Endothelial cell of umbilical vein (primary cell): ENCODE measurements at regions not wholly inside any gene's neighbourhood (a gene's known extent, or its start where the extent isn't known, plus 50 kb on each side); places are given as distances from the start of the nearest gene placed in this dataset.
A peak's percentile ranks its signal among the peaks of the same experiment; 100 is the strongest.

Experiments used
- BruUV-seq: library from RNA; stranded (reverse); fragments of 400-500 nt; replicated peaks from 2 replicates; lab custom pipeline; 2021; lab: Mats Ljungman, UMichigan
- CTCF ChIA-PET: fragments of 300-600, 350-600 bp; sonication (Branson Sonifier 250); formaldehyde crosslinking; loops from one replicate; lab custom pipeline; 2021; ENCODE audit warnings: antibody characterized with exemption, inconsistent platforms; lab: Charles Lee
- POLR2A ChIA-PET: fragments of 300-600, 350-600 bp; sonication (Branson Sonifier 250); formaldehyde crosslinking; loops from one replicate; lab custom pipeline; 2021; ENCODE audit warnings: antibody characterized with exemption, inconsistent platforms; lab: Charles Lee
- DNase-seq: peaks from one replicate; pipeline ENCODE4 v3.0.0-alpha.2; 2011; ENCODE audit warnings: low read depth, low spot score
- FAIRE-seq: peaks from 2 replicates; lab custom pipeline; 2011; peaks lifted over from hg19 to GRCh38; lab: Jason Lieb, UNC
- H2AFZ ChIP-seq: 2 replicates; pipeline ENCODE4 v1.6.0; 2012; ENCODE audit warnings: low read depth, low read length, control low read depth, inconsistent platforms
- H3K27ac ChIP-seq: 2 replicates; pipeline ENCODE4 v1.5.1; 2011; ENCODE audit warnings: low read depth, mild to moderate bottlenecking, control low read depth, low read length, moderate library complexity; ENCODE audit not compliant: insufficient read depth
- H3K27me3 ChIP-seq, 2 experiments: 2 replicates each; pipeline versions ENCODE4 v1.6.0 to v1.6.1; 2011; ENCODE audit warnings: low read length in 2 of 2, mixed read lengths in 1 of 2; ENCODE audit not compliant: control insufficient read depth in 2 of 2, insufficient read depth in 2 of 2
- H3K36me3 ChIP-seq, 2 experiments: 2 replicates in 1 of 2; 3 replicates in 1 of 2; pipeline ENCODE4 v1.5.1; 2011; ENCODE audit warnings: low read length in 2 of 2, mild to moderate bottlenecking in 1 of 2, moderate library complexity in 1 of 2; ENCODE audit not compliant: control insufficient read depth in 2 of 2, insufficient read depth in 2 of 2; ENCODE audit errors: extremely low read depth in 1 of 2
- H3K4me1 ChIP-seq: 3 replicates; pipeline ENCODE4 v1.5.1; 2011; ENCODE audit warnings: mild to moderate bottlenecking, low read length; ENCODE audit not compliant: control insufficient read depth, insufficient read depth; ENCODE audit errors: extremely low read depth
- H3K4me2 ChIP-seq: 2 replicates; pipeline ENCODE4 v1.6.1; 2011; ENCODE audit warnings: low read length, control low read depth, mixed read lengths; ENCODE audit not compliant: insufficient read depth
- H3K4me3 ChIP-seq, 3 experiments: fragments of 200-600 bp in 1 of 3; sonication (generic), shearing (Covaris generic) in 1 of 3; replicated peaks in 1 of 3; 2 replicates each; pipeline ENCODE4 v1.5.1; 2011 to 2016; ENCODE audit warnings: control low read depth in 3 of 3, low read length in 3 of 3, mild to moderate bottlenecking in 2 of 3, inconsistent platforms in 1 of 3, low read depth in 1 of 3, moderate library complexity in 1 of 3; ENCODE audit not compliant: insufficient read depth in 1 of 3
- H3K79me2 ChIP-seq: 2 replicates; pipeline ENCODE4 v1.6.0; 2012; ENCODE audit warnings: low read length, inconsistent platforms; ENCODE audit not compliant: control insufficient read depth, insufficient read depth
- H3K9ac ChIP-seq: replicated peaks from 2 replicates; pipeline ENCODE3; 2011; ENCODE audit warnings: low read length, control low read depth; ENCODE audit not compliant: insufficient read depth; ENCODE audit errors: extremely low read depth
- H3K9me1 ChIP-seq: replicated peaks from 3 replicates; pipeline ENCODE4 v1.6.0; 2011; ENCODE audit warnings: mild to moderate bottlenecking, low read length; ENCODE audit not compliant: control insufficient read depth, insufficient read depth; ENCODE audit errors: extremely low read depth
- H3K9me3 ChIP-seq: replicated peaks from 2 replicates; pipeline ENCODE4 v1.5.1; 2012; ENCODE audit warnings: low read length, inconsistent platforms; ENCODE audit not compliant: control insufficient read depth, insufficient read depth
- H4K20me1 ChIP-seq: replicated peaks from 2 replicates; pipeline ENCODE3; 2011; ENCODE audit warnings: mild to moderate bottlenecking, low read length; ENCODE audit not compliant: control insufficient read depth, insufficient read depth; ENCODE audit errors: extremely low read depth
- EZH2 ChIP-seq: IDR thresholded peaks from 2 replicates; pipeline ENCODE4 v1.6.1; 2012; ENCODE audit warnings: borderline replicate concordance, low read depth, mild to moderate bottlenecking, moderate library complexity, low read length, inconsistent platforms; ENCODE audit not compliant: severe bottlenecking
- FOS ChIP-seq: IDR thresholded peaks from 2 replicates; pipeline ENCODE4 v1.6.1; 2011; ENCODE audit warnings: mild to moderate bottlenecking, low read length, moderate library complexity, borderline replicate concordance; ENCODE audit not compliant: insufficient read depth
- GATA2 ChIP-seq: IDR thresholded peaks from 2 replicates; pipeline ENCODE4 v1.7.0; 2011; ENCODE audit warnings: low read depth, mild to moderate bottlenecking, moderate library complexity, mixed read lengths, low read length; ENCODE audit not compliant: insufficient read length, insufficient read depth
- JUN ChIP-seq: IDR thresholded peaks from 2 replicates; pipeline ENCODE4 v1.6.1; 2011; ENCODE audit warnings: borderline replicate concordance, low read depth; ENCODE audit not compliant: insufficient read length, insufficient read depth
- MYC ChIP-seq: IDR thresholded peaks from one replicate; pipeline ENCODE4 v1.6.1; 2011; ENCODE audit warnings: mild to moderate bottlenecking, low read depth, low read length
- POLR2A ChIP-seq: IDR thresholded peaks from 2 replicates; pipeline ENCODE4 v1.6.1; 2012; ENCODE audit warnings: low read depth, mild to moderate bottlenecking, control low read depth, low read length
- POLR2AphosphoS5 ChIP-seq: IDR thresholded peaks from 2 replicates; pipeline ENCODE4 v1.6.1; 2012; ENCODE audit warnings: low read depth, mild to moderate bottlenecking, control low read depth, low read length, moderate library complexity; ENCODE audit not compliant: insufficient read depth
- dilution Hi-C: fragments of 300-500 bp; cut with MboI; formaldehyde crosslinking; loops from one replicate; pipeline ENCODE4 v1.15.0; 2019; ENCODE audit warnings: low sequenced_read_pairs; ENCODE audit not compliant: extremely low pct_ligation_motif_present
- intact Hi-C: fragments of 100-400 bp; cut with micrococcal nuclease; formaldehyde crosslinking; loops from one replicate; pipeline ENCODE4 v1.10.0; 2022
- TF ChIP-seq, protein P1 (sequence below), 2 donors: IDR thresholded peaks; 1 replicate in 1 of 2; 2 replicates in 1 of 2; pipeline ENCODE4 v1.5.1; 2011; ENCODE audit warnings: low read length in 2 of 2, mild to moderate bottlenecking in 2 of 2, moderate library complexity in 2 of 2, control low read depth in 1 of 2, inconsistent platforms in 1 of 2, low read depth in 1 of 2; ENCODE audit not compliant: insufficient read depth in 1 of 2; ENCODE audit errors: extremely low read depth in 1 of 2
- TF ChIP-seq, protein P2 (sequence below): IDR thresholded peaks from 2 replicates; pipeline ENCODE4 v1.6.1; 2011; ENCODE audit not compliant: insufficient read depth, insufficient read length

DNA sequence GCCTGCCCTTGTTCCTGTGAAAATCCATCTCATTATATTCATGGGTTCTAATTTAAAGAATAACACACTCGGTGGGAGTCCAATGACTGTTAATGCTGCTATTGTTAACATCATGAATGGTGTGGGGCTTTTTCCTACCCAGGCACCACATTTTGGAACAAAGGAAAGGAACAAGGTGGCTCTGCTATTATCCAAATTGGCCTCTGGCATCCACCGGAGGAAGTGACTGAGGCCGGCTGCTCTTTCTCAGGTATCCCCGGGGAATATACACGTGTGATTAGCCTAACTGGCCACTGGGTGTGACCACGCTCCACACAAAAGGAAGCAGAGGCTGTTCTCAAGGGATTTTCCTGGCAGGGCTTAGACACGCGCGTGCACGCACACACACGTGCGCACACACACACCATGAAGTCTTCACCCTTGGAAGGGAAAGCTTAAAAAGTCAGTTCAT is 601.2 kb upstream of the ARID1B start:
- Histone ChIP-seq H3K27ac (no peak overlapping the region), H3K4me2 (no peak overlapping the region), H3K79me2 (no peaks in the 10 kb centered on the region), H3K4me1 (no peaks in the 10 kb centered on the region), H3K27me3 (no peaks in the 10 kb centered on the region), H3K9ac (no peak overlapping the region), H3K4me3 (no peak overlapping the region), H3K9me1 (no peaks in the 10 kb centered on the region), H3K36me3 (no peaks in the 10 kb centered on the region), H3K9me3 (no peaks in the 10 kb centered on the region), H2AFZ (no peak overlapping the region), H4K20me1 (no peaks in the 10 kb centered on the region)
- no peak for TF ChIP-seq FOS
- TF ChIP-seq, protein P1, sequence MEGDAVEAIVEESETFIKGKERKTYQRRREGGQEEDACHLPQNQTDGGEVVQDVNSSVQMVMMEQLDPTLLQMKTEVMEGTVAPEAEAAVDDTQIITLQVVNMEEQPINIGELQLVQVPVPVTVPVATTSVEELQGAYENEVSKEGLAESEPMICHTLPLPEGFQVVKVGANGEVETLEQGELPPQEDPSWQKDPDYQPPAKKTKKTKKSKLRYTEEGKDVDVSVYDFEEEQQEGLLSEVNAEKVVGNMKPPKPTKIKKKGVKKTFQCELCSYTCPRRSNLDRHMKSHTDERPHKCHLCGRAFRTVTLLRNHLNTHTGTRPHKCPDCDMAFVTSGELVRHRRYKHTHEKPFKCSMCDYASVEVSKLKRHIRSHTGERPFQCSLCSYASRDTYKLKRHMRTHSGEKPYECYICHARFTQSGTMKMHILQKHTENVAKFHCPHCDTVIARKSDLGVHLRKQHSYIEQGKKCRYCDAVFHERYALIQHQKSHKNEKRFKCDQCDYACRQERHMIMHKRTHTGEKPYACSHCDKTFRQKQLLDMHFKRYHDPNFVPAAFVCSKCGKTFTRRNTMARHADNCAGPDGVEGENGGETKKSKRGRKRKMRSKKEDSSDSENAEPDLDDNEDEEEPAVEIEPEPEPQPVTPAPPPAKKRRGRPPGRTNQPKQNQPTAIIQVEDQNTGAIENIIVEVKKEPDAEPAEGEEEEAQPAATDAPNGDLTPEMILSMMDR (IDR thresholded peaks at IDR 0.05; ENCODE audit: extremely low read depth in 1 of 2, insufficient read depth in 1 of 2, low read depth in 1 of 2, low read length in 2 of 2): peak in 1 of 2 donors; percentile 38
- POLR2A ChIA-PET: no interaction called here
- FAIRE-seq: no peak
- DNase-seq: peak; percentile 24
- intact Hi-C loops (loop anchor here (1.0 kb wide), 1 partner anchor 388 kb away; no protein-coding TSS in a partner anchor), dilution Hi-C loops (no loop called here)
- CTCF ChIA-PET: no interaction called here
- BruUV-seq: no TSS peak

DNA sequence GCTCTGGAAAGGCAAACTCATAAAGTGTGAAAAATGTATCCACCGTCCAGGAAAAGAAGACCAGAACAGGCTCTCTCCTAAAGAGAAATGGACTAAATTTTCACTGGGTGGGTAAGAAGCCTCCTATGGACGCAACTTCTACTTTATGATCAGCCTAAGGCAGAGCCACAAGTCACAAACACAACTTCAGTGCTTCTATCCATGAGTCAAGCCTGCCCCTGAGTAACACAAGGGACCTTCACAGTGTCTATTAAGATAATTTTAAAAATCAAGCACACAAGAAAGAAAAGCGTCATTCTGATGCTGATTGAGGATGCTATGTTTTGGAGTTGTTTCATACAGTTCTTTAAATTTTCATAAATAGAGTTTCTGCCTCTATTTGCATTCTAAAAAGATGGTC is 601.7 kb upstream of the ARID1B start:
- FAIRE-seq: no peak
- no peaks in the 10 kb centered on the region for H3K36me3 ChIP-seq
- H2AFZ ChIP-seq: no peak overlapping the region
- no peaks in the 10 kb centered on the region for H3K9me3 ChIP-seq
- H3K4me3 ChIP-seq: no peak overlapping the region
- H3K9ac ChIP-seq: no peak overlapping the region
- TF ChIP-seq POLR2A: no peak
- TF ChIP-seq, protein P1 (IDR thresholded peaks at IDR 0.05; ENCODE audit: extremely low read depth in 1 of 2, insufficient read depth in 1 of 2, low read depth in 1 of 2, low read length in 2 of 2): no peak
- TF ChIP-seq, protein P2, sequence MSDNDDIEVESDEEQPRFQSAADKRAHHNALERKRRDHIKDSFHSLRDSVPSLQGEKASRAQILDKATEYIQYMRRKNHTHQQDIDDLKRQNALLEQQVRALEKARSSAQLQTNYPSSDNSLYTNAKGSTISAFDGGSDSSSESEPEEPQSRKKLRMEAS: no peak
- no peak for TF ChIP-seq FOS
- no peak for TF ChIP-seq GATA2
- TF ChIP-seq EZH2: no peak
- TF ChIP-seq MYC: no peak
- TF ChIP-seq POLR2AphosphoS5: no peak
- no peak for TF ChIP-seq JUN
- no peaks in the 10 kb centered on the region for H4K20me1 ChIP-seq
- CTCF ChIA-PET: no interaction called here
- BruUV-seq: no TSS peak
- H3K27ac ChIP-seq: no peak overlapping the region
- POLR2A ChIA-PET: no interaction called here
- no peak overlapping the region for H3K4me2 ChIP-seq
- no peak for DNase-seq
- intact Hi-C loops (no loop called here), dilution Hi-C loops (no loop called here)
- no peaks in the 10 kb centered on the region for H3K9me1 ChIP-seq
- no peaks in the 10 kb centered on the region for H3K27me3 ChIP-seq
- H3K4me1 ChIP-seq: no peaks in the 10 kb centered on the region
- H3K79me2 ChIP-seq: no peaks in the 10 kb centered on the region
